K562 (cell line): ENCODE measurements at regions not wholly inside any gene's neighbourhood (a gene's known extent, or its start where the extent isn't known, plus 50 kb on each side); places are given as distances from the start of the nearest gene placed in this dataset.

Experiments used
- ATAC-seq: fragments of 200-7000 bp; cut with Tn5 transposase; 3 replicates; pipeline ENCODE4 v1.9.1; 2020; ENCODE audit warnings: moderate library complexity
- BruUV-seq: library from RNA; stranded (reverse); fragments of 400-500 nt; replicated peaks from 2 replicates; lab custom pipeline; 2021; lab: Mats Ljungman, UMichigan
- CTCF ChIA-PET: fragments of 300-600 bp; formaldehyde crosslinking; extraction: SDS; loops from one replicate; lab custom pipeline; 2021; ENCODE audit warnings: low intra/inter-chr PET ratio; lab: Yijun Ruan, JAX
- POLR2A ChIA-PET: fragments of 300-600, 350-650 bp; sonication (Branson Sonifier 250); formaldehyde crosslinking; extraction: SDS; loops from one replicate; lab custom pipeline; 2021; ENCODE audit warnings: antibody characterized with exemption, inconsistent platforms; lab: Yijun Ruan, JAX
- DNase-seq, 4 experiments: peaks; one replicate each; pipeline versions ENCODE4 v3.0.0 to v3.0.0-alpha.2; 2011 to 2018; ENCODE audit warnings: low spot score in 3 of 4, mixed read lengths in 3 of 4; ENCODE audit errors: extremely low read depth in 1 of 4
- FAIRE-seq: peaks from 2 replicates; lab custom pipeline; 2011; peaks lifted over from hg19 to GRCh38; lab: Jason Lieb, UNC
- H2AFZ ChIP-seq: 2 replicates; pipeline ENCODE4 v1.6.0; 2011; ENCODE audit warnings: low read depth, low read length, control low read depth, inconsistent platforms
- H3K27ac ChIP-seq: fragments of 200-600 bp; 3 replicates; pipeline ENCODE4 v1.8.0; 2011; ENCODE audit warnings: low read depth, mild to moderate bottlenecking, control low read depth, inconsistent platforms, low read length, moderate library complexity, mixed read lengths; ENCODE audit errors: extremely low read depth
- H3K27me3 ChIP-seq, 2 experiments: fragments of 300-600 bp in 1 of 2; 2 replicates in 1 of 2; 3 replicates in 1 of 2; pipeline versions ENCODE4 v1.6.0 to v1.8.0; 2011; ENCODE audit warnings: inconsistent platforms in 2 of 2, low read length in 2 of 2, mild to moderate bottlenecking in 1 of 2, mixed read lengths in 1 of 2, moderate library complexity in 1 of 2; ENCODE audit not compliant: control insufficient read depth in 2 of 2, insufficient read depth in 2 of 2
- H3K36me3 ChIP-seq: fragments of 300-600 bp; 3 replicates; pipeline ENCODE4 v1.8.0; 2011; ENCODE audit warnings: mild to moderate bottlenecking, low read length, inconsistent platforms; ENCODE audit not compliant: control insufficient read depth, insufficient read depth
- H3K4me1 ChIP-seq, 2 experiments: fragments of 200-600 bp in 1 of 2; replicated peaks in 1 of 2; 2 replicates in 1 of 2; 3 replicates in 1 of 2; pipeline versions ENCODE4 v1.5.1 to v1.8.0; 2011; ENCODE audit warnings: inconsistent platforms in 2 of 2, low read length in 2 of 2, mild to moderate bottlenecking in 1 of 2, mixed read lengths in 1 of 2, moderate library complexity in 1 of 2; ENCODE audit not compliant: control insufficient read depth in 2 of 2, insufficient read depth in 2 of 2
- H3K4me2 ChIP-seq: 2 replicates; pipeline ENCODE4 v1.6.1; 2011; ENCODE audit warnings: low read length, control low read depth, inconsistent platforms, mixed read lengths; ENCODE audit not compliant: insufficient read depth
- H3K4me3 ChIP-seq: fragments of 200-600 bp; sonication (generic), shearing (Covaris generic); 2 replicates; pipeline ENCODE4 v1.5.1; 2016; ENCODE audit warnings: control low read depth, inconsistent platforms
- H3K79me2 ChIP-seq: fragments of 200-600 bp; 3 replicates; pipeline ENCODE4 v1.8.0; 2011; ENCODE audit warnings: low read length, inconsistent platforms; ENCODE audit not compliant: control insufficient read depth, insufficient read depth
- H3K9ac ChIP-seq, 2 experiments: 2 replicates each; pipeline versions ENCODE4 v1.6.0 to v1.6.1; 2011; ENCODE audit warnings: low read depth in 2 of 2, low read length in 2 of 2, control low read depth in 1 of 2, inconsistent platforms in 1 of 2, mild to moderate bottlenecking in 1 of 2, mixed read lengths in 1 of 2; ENCODE audit not compliant: insufficient read depth in 1 of 2
- H3K9me1 ChIP-seq: one replicate; pipeline ENCODE4 v1.6.0; 2011; ENCODE audit warnings: inconsistent platforms, mild to moderate bottlenecking, low read length, moderate library complexity; ENCODE audit not compliant: control insufficient read depth, insufficient read depth
- H3K9me3 ChIP-seq: replicated peaks from 2 replicates; pipeline ENCODE4 v1.5.1; 2011; ENCODE audit warnings: low read depth, low read length, inconsistent platforms; ENCODE audit not compliant: control insufficient read depth, insufficient read depth
- H4K20me1 ChIP-seq: replicated peaks from 2 replicates; pipeline ENCODE4 v1.6.1; 2011; ENCODE audit warnings: low read length, inconsistent platforms, mixed read lengths; ENCODE audit not compliant: control insufficient read depth, insufficient read depth
- ARID2 ChIP-seq: fragments of 450-650 bp; IDR thresholded peaks from 2 replicates; pipeline ENCODE4 v1.6.1; 2017; ENCODE audit warnings: antibody characterized with exemption, mild to moderate bottlenecking
- ARID3A ChIP-seq: IDR thresholded peaks from 2 replicates; pipeline ENCODE4 v1.6.1; 2012; ENCODE audit warnings: low read depth, low read length, improper control_type of control experiment, borderline replicate concordance
- BDP1 ChIP-seq: IDR thresholded peaks from 3 replicates; pipeline ENCODE4 v1.6.1; 2011; ENCODE audit not compliant: insufficient read length, insufficient read depth
- KAT7 ChIP-seq: sonication (generic); formaldehyde crosslinking; IDR thresholded peaks from 2 replicates; pipeline ENCODE4 v1.8.0; 2022; ENCODE audit warnings: missing genetic modification reagents, mild to moderate bottlenecking, borderline replicate concordance
- KDM5B ChIP-seq: fragments of 200-600 bp; sonication (generic); IDR thresholded peaks from 2 replicates; pipeline ENCODE4 v1.6.1; 2012; ENCODE audit warnings: low read depth, mild to moderate bottlenecking, moderate library complexity, low read length, control low read depth, inconsistent platforms; ENCODE audit not compliant: insufficient replicate concordance
- MYNN ChIP-seq, 2 experiments: sonication (generic); formaldehyde crosslinking in 1 of 2; IDR thresholded peaks; 2 replicates each; pipeline versions ENCODE4 v1.5.0 to v1.6.1; 2016 to 2020; ENCODE audit warnings: antibody characterized with exemption in 1 of 2, missing genetic modification reagents in 1 of 2
- SMAD2 ChIP-seq: fragments of 150-350 bp; IDR thresholded peaks from 2 replicates; pipeline ENCODE4 v1.6.1; 2014; ENCODE audit warnings: low read depth, mild to moderate bottlenecking, low read length
- THRA ChIP-seq: fragments of 450-650 bp; IDR thresholded peaks from 2 replicates; pipeline ENCODE4 v1.6.1; 2017; ENCODE audit warnings: mild to moderate bottlenecking, moderate library complexity
- ZBTB17 ChIP-seq: fragments of 450-650 bp; formaldehyde crosslinking; IDR thresholded peaks from 2 replicates; pipeline ENCODE4 v1.4.0; 2020; ENCODE audit warnings: mild to moderate bottlenecking
- ZNF274 ChIP-seq: IDR thresholded peaks from 2 replicates; pipeline ENCODE4 v1.6.1; 2011; ENCODE audit warnings: low read depth, mild to moderate bottlenecking, low read length, moderate library complexity, borderline replicate concordance
- ZNF551 ChIP-seq: fragments of 250-450 bp; sonication (Bioruptor Pico); IDR thresholded peaks from 2 replicates; pipeline ENCODE4 v1.5.0; 2021; ENCODE audit warnings: mild to moderate bottlenecking, moderate library complexity
- ZNF644 ChIP-seq: fragments of 200-800 bp; sonication (Bioruptor generic); IDR thresholded peaks from 2 replicates; pipeline ENCODE4 v1.6.1; 2016; ENCODE audit warnings: low read depth, missing genetic modification characterization, missing compliant biosample characterization
- WGBS: fragments of 100-300 bp; shearing (Covaris generic); methylation state at CpG from one replicate; pipeline ENCODE4 v1.1.6; 2016; ENCODE audit warnings: low coverage, mixed read lengths; ENCODE audit not compliant: insufficient coverage; ENCODE audit errors: missing lambda C conversion rate; 5-methylcytosine and 5-hydroxymethylcytosine counted together
- in situ Hi-C: fragments of 300-500 bp; cut with MboI; formaldehyde crosslinking; loops from 4 replicates; pipeline ENCODE4 v1.15.0; 2018; ENCODE audit warnings: inconsistent platforms, mixed read lengths
- intact Hi-C: fragments of 100-400 bp; cut with micrococcal nuclease; formaldehyde crosslinking; loops from 2 replicates; pipeline ENCODE4 v1.14.2; 2022

- H3K27ac ChIP-seq, result no peak overlapping the region
- ChIA-PET CTCF (no interaction called here), POLR2A (no interaction called here)
- no TSS peak for BruUV-seq
- H3K4me2 ChIP-seq, result no peak overlapping the region
- TF ChIP-seq MYNN (IDR thresholded peaks at IDR 0.05) (no peak), MYNN (CRISPR knock-in tag; IDR thresholded peaks at IDR 0.05) (no peak), THRA (no peak), ZBTB17 (CRISPR knock-in tag) (no peak), SMAD2 (no peak), KAT7 (no peak), BDP1 (no peak), ZNF274 (no peak), ARID3A (no peak), ARID2 (no peak), ZNF644 (tag) (no peak), KDM5B (no peak), ZNF551 (no peak)
- H2AFZ ChIP-seq, result no peak overlapping the region
- no peak overlapping the region for H3K9ac ChIP-seq
- H3K9me1 ChIP-seq, result no peaks in the 10 kb centered on the region
- intact Hi-C loops, result loop anchor here (10.0 kb wide), 1 partner anchor 131 kb away; no protein-coding TSS in a partner anchor
- FAIRE-seq (no peak), ATAC-seq (no peak), DNase-seq (no peak)
- no peaks in the 10 kb centered on the region for H3K36me3 ChIP-seq
- 0% methylated on average over 3 of the region's 3 CpGs for WGBS
- no peak overlapping the region for H3K4me3 ChIP-seq
- no peaks in the 10 kb centered on the region; a peak in 1 of 5 replicates for H3K27me3 ChIP-seq
- H3K4me1 ChIP-seq, result peaks cover 3 to 6% of the 10 kb centered on the region in 2 experiments; a peak in 2 of 5 replicates
- H3K79me2 ChIP-seq, result no peaks in the 10 kb centered on the region
- H3K9me3 ChIP-seq, result no peaks in the 10 kb centered on the region
- no peaks in the 10 kb centered on the region for H4K20me1 ChIP-seq
- in situ Hi-C loops, result no loop called here
Observed at GRCh38 chr10:93223336-93223735, 149.6 kb downstream of the CYP26A1 start.
